ENCODE measurements at regions not wholly inside any gene's neighbourhood (a gene's known extent, or its start where the extent isn't known, plus 50 kb on each side); places are given as distances from the start of the nearest gene placed in this dataset.

- TF ChIP-seq, protein P1, sequence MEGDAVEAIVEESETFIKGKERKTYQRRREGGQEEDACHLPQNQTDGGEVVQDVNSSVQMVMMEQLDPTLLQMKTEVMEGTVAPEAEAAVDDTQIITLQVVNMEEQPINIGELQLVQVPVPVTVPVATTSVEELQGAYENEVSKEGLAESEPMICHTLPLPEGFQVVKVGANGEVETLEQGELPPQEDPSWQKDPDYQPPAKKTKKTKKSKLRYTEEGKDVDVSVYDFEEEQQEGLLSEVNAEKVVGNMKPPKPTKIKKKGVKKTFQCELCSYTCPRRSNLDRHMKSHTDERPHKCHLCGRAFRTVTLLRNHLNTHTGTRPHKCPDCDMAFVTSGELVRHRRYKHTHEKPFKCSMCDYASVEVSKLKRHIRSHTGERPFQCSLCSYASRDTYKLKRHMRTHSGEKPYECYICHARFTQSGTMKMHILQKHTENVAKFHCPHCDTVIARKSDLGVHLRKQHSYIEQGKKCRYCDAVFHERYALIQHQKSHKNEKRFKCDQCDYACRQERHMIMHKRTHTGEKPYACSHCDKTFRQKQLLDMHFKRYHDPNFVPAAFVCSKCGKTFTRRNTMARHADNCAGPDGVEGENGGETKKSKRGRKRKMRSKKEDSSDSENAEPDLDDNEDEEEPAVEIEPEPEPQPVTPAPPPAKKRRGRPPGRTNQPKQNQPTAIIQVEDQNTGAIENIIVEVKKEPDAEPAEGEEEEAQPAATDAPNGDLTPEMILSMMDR (tag by site-specific recombination; IDR thresholded peaks at IDR 0.05), result no peak
- TF ChIP-seq, protein P2, sequence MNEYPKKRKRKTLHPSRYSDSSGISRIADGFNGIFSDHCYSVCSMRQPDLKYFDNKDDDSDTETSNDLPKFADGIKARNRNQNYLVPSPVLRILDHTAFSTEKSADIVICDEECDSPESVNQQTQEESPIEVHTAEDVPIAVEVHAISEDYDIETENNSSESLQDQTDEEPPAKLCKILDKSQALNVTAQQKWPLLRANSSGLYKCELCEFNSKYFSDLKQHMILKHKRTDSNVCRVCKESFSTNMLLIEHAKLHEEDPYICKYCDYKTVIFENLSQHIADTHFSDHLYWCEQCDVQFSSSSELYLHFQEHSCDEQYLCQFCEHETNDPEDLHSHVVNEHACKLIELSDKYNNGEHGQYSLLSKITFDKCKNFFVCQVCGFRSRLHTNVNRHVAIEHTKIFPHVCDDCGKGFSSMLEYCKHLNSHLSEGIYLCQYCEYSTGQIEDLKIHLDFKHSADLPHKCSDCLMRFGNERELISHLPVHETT (tag by site-specific recombination; IDR thresholded peaks at IDR 0.05), result no peak
- TF ChIP-seq ZBTB21 (tag by site-specific recombination; IDR thresholded peaks at IDR 0.05) (no peak), ZNF248 (tag by site-specific recombination; IDR thresholded peaks at IDR 0.05) (no peak), PATZ1 (tag by site-specific recombination; IDR thresholded peaks at IDR 0.05) (no peak), ZNF670 (tag by site-specific recombination; IDR thresholded peaks at IDR 0.05; ENCODE audit: low read depth) (no peak), MEIS1 (CRISPR knock-in tag; IDR thresholded peaks at IDR 0.05; ENCODE audit: borderline replicate concordance) (no peak), REST (tag by site-specific recombination; IDR thresholded peaks at IDR 0.05) (no peak), ZNF423 (tag by site-specific recombination; IDR thresholded peaks at IDR 0.05) (no peak)
- TF ChIP-seq, protein P3, sequence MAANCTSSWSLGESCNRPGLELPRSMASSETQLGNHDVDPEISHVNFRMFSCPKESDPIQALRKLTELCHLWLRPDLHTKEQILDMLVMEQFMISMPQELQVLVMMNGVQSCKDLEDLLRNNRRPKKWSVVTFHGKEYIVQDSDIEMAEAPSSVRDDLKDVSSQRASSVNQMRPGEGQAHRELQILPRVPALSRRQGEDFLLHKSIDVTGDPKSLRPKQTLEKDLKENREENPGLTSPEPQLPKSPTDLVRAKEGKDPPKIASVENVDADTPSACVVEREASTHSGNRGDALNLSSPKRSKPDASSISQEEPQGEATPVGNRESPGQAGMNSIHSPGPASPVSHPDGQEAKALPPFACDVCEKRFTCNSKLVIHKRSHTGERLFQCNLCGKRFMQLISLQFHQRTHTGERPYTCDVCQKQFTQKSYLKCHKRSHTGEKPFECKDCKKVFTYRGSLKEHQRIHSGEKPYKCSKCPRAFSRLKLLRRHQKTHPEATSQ (tag by site-specific recombination; IDR thresholded peaks at IDR 0.05), result no peak
Observed at GRCh38 chr3:21290557-21290956, 460.5 kb downstream of the ZNF385D start.
